Suprapubic skin (tissue), 4 donors: ENCODE measurements at regions not wholly inside any gene's neighbourhood (a gene's known extent, or its start where the extent isn't known, plus 50 kb on each side); places are given as distances from the start of the nearest gene placed in this dataset.
"Not testable (repeated sequence)": the region's sequence is repeated elsewhere in the genome, so short reads cannot be mapped to it uniquely, and the experiment has no call there.

Experiments
- DNase-seq, 2 donors: peaks; one replicate each; pipeline ENCODE4 v3.0.0-alpha.2; 2019; ENCODE audit warnings: low spot score in 2 of 2
- H3K27ac ChIP-seq: fragments of 200-600 bp; sonication (generic); one replicate; pipeline ENCODE4 v1.5.1; 2019
- H3K27me3 ChIP-seq: fragments of 200-600 bp; sonication (generic); one replicate; pipeline ENCODE4 v1.5.1; 2019
- H3K36me3 ChIP-seq: fragments of 200-600 bp; sonication (generic); one replicate; pipeline ENCODE4 v1.5.1; 2019
- H3K4me1 ChIP-seq: fragments of 200-600 bp; sonication (generic); one replicate; pipeline ENCODE4 v1.5.1; 2019
- H3K4me3 ChIP-seq: fragments of 200-600 bp; sonication (generic); one replicate; pipeline ENCODE4 v1.5.1; 2019; ENCODE audit warnings: mild to moderate bottlenecking
- H3K9me3 ChIP-seq: fragments of 200-600 bp; sonication (generic); one replicate; pipeline ENCODE4 v1.5.1; 2019
- WGBS: methylation state at CpG from one replicate; pipeline ENCODE4 v1.1.5; 2018; 5-methylcytosine and 5-hydroxymethylcytosine counted together

DNA sequence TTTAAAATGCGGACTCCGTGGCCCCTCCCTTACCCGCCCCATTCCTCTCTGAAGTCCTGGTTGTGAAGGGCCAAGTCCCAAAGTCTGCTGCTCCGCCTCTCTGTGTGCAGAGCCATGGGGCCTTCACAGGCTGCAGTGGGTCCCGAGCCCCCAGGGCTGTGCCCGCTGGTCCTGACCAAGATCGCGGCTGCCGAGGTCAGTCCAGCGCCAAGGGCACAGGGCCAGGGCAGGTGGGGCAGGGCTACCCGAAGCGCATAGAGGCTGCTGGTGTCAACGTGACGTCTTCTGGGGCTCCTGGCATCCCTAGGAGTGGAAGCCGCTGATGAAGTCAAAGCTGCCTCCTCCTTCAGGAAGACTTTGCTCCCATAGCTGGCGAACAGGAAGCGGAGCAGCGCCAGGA, 858.8 kb downstream of the TUBA3C start:
- not testable (repeated sequence) for H3K27me3 ChIP-seq

DNA sequence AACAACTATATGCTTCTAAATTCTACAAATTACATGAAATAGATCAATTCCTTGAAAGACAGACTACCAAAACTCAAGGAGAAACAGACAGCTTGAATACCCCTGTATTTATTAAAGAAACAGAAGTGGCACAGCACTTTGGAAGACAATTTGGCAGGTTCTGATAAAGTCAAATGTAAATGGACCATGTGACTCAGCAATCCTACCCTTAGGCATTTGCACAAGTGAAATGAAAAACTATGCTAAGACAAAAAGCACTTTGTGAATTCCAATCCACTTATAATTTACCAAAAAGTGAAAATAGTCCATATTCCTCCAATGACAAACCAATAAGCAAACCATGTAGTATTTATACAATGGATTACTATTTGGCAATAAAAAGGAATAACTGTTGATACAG, 862.0 kb downstream of the TUBA3C start:
- not testable (repeated sequence) for H3K4me3 ChIP-seq

More for the DNA sequence above, 858.8 kb downstream of the TUBA3C start:
- H3K9me3 ChIP-seq, H3K4me3 ChIP-seq, H3K4me1 ChIP-seq, DNase-seq, H3K36me3 ChIP-seq, H3K27ac ChIP-seq: not testable (repeated sequence)
- WGBS = 82% methylated on average over 14 of the region's 18 CpGs

DNA sequence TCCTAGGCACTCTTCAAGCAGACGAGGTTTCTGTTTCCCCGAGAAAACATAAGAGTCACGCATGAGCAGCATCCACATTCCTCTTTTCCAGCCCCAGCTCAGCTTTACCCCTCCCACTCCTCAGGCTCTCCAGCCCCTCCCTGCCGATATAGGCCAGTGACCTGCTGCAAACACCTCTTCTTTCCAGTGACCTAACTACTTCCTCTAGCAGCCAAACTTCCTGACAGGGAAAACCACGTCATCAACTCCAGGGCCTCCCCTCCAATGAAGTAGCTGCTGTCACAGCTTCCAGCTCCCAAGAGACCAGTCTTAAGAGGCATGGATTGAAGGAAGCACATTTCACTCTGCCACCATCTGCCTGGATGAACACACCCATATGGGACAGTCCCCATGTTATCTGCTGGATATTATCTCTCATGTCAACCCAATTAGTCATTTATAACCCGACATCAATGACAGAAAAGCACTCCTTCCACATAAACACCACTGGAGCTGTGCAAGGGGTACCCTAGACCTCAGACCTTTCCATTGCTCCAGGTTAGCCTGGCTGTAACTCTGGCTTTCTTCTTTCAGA, 878.3 kb downstream of the TUBA3C start:
- not testable (repeated sequence) for H3K4me3 ChIP-seq, H3K27ac ChIP-seq, H3K4me1 ChIP-seq, H3K36me3 ChIP-seq, H3K27me3 ChIP-seq, DNase-seq, H3K9me3 ChIP-seq
- 72% methylated on average over 6 of the region's 6 CpGs for WGBS

More for the DNA sequence above, 862.0 kb downstream of the TUBA3C start:
- H3K4me1 ChIP-seq, H3K27ac ChIP-seq, H3K36me3 ChIP-seq, H3K9me3 ChIP-seq, DNase-seq, H3K27me3 ChIP-seq: not testable (repeated sequence)

DNA sequence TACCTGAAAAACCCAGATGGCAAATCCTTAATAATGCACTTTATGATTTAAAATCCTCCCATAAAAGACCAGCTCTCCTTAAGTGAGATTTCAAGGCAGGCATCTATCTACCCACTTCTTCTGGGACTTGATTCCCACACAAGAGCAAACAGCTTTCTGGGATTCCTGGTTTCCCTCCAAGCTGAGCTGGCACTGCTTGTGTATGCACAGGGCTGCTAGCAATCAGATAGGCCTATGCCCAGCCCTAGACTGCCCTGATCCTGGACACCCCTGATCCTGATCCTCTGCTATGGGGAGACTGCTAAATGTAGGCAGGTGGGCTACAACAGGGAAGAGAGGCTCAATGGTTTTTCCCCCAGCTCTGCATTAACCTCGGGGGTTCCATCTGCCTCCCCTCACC, 880.7 kb downstream of the TUBA3C start:
- not testable (repeated sequence) for H3K4me3 ChIP-seq, H3K36me3 ChIP-seq, H3K27ac ChIP-seq, H3K4me1 ChIP-seq, H3K9me3 ChIP-seq, DNase-seq, H3K27me3 ChIP-seq
- WGBS = 43% methylated on average over 1 of the region's 1 CpG

DNA sequence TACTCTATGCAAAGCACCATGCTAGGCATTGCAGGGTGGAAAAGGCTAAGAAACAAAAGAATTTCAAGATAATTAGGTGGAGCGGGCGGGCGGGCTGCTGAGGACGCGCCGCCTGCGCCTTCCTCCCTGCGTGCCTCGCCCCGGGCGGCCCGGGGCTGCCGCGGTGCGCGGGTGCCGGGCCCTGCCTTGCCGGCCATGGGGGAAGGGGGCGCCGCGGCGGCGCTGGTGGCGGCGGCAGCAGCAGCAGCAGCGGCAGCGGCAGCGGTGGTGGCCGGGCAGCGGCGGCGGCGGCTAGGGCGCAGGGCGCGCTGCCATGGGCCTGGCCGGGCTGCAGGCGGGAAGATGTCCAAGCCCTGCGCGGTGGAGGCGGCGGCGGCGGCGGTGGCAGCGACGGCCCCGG, 884.3 kb downstream of the TUBA3C start:
- not testable (repeated sequence) for H3K4me3 ChIP-seq, DNase-seq, H3K27me3 ChIP-seq

GRCh38 chr13:18296617-18297016, 885.0 kb downstream of the TUBA3C start:
- not testable (repeated sequence) for H3K4me3 ChIP-seq, DNase-seq, H3K27me3 ChIP-seq, H3K27ac ChIP-seq, H3K4me1 ChIP-seq, H3K9me3 ChIP-seq, H3K36me3 ChIP-seq
- 76% methylated on average over 5 of the region's 7 CpGs for WGBS

More for the DNA sequence above, 884.3 kb downstream of the TUBA3C start:
- H3K36me3 ChIP-seq, H3K27ac ChIP-seq, H3K9me3 ChIP-seq, H3K4me1 ChIP-seq: not testable (repeated sequence)
- WGBS = 76% methylated on average over 34 of the region's 48 CpGs

- H3K27me3 ChIP-seq, DNase-seq, H3K4me3 ChIP-seq, H3K36me3 ChIP-seq, H3K9me3 ChIP-seq, H3K27ac ChIP-seq, H3K4me1 ChIP-seq: not testable (repeated sequence)
- WGBS = 81% methylated on average over 13 of the region's 17 CpGs
Observed at GRCh38 chr13:18294311-18294710, 887.3 kb downstream of the TUBA3C start.

DNA sequence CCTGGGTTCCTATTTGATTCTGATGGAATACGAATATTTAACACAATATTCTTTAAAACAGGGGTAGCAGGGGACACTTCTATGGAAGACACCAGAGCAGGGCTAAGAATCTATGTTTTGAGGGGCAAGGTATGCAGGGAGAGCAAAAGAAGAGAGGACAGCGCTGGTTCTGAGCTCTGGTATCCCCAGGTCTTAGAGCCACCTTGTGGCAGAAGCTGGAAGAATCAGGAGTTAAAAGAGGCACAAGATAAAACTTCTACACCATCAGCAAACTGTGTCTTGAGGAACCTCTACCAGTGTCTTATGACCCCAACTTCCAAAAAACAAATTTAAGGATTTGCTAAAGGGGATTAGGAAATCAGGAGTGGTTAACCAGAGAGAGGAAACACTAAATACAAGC, 894.8 kb downstream of the TUBA3C start:
- not testable (repeated sequence) for H3K36me3 ChIP-seq, H3K4me3 ChIP-seq, H3K4me1 ChIP-seq, H3K27ac ChIP-seq, H3K9me3 ChIP-seq, DNase-seq, H3K27me3 ChIP-seq
- WGBS = 23% methylated on average over 2 of the region's 2 CpGs

GRCh38 chr13:18285663-18286062, 896.0 kb downstream of the TUBA3C start:
- 71% methylated on average over 1 of the region's 4 CpGs for WGBS
- H3K9me3 ChIP-seq, H3K4me3 ChIP-seq, H3K36me3 ChIP-seq, DNase-seq, H3K27ac ChIP-seq, H3K4me1 ChIP-seq, H3K27me3 ChIP-seq: not testable (repeated sequence)

GRCh38 chr13:18284040-18284439, 897.6 kb downstream of the TUBA3C start:
- H3K4me1 ChIP-seq, H3K27ac ChIP-seq, H3K27me3 ChIP-seq, H3K9me3 ChIP-seq, H3K36me3 ChIP-seq, H3K4me3 ChIP-seq, DNase-seq: not testable (repeated sequence)
- 86% methylated on average over 3 of the region's 5 CpGs for WGBS

- not testable (repeated sequence) for H3K27ac ChIP-seq, DNase-seq, H3K4me3 ChIP-seq, H3K9me3 ChIP-seq, H3K4me1 ChIP-seq, H3K27me3 ChIP-seq, H3K36me3 ChIP-seq
- WGBS = 19% methylated on average over 1 of the region's 6 CpGs
Observed at GRCh38 chr13:18281829-18282597, 899.6 kb downstream of the TUBA3C start.

DNA sequence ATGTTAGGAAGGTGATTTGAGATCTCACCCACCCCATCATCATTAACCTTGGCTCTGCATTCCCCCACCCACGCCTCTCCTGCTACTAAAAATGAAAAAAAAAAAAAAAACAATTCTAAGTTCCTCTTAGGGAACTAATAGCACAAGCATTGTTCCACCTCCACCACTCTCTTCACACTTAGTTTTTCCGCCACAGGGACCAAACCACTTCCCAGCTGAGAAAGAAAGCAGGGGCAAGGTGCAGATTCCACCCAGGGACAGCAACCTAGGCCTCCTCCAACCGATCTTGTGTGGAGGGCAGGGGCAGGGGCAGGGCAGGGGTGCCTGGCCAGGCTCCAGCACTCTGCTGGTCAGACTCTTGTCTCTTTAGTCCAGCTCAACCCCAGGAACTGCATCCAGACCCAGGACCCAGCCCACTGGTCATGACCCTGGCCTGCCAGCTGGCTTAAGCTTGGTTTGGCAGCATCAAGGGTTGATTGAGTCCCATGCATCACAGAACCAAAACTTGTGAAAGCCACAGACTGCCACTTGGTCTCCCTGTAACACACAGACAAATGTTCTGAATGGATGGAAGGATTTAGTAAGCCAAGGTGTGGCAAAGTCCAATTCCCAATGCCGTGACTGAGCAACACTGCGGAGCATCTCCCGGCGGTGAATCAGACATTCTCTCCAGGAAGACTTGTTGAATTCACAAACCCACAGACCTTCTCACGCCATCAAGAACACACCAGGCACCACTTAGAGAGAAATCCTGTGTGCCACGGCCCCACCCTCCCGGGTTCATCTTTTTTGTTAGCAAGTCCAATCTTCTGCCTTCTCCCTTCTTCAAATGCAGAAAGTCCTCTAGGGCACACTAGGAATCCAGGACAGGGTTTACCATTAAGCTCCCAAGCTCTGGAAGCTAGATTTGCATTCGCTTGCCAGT, 900.5 kb downstream of the TUBA3C start:
- DNase-seq, H3K9me3 ChIP-seq, H3K27ac ChIP-seq, H3K27me3 ChIP-seq, H3K4me1 ChIP-seq, H3K4me3 ChIP-seq, H3K36me3 ChIP-seq: not testable (repeated sequence)
- 67% methylated on average over 3 of the region's 11 CpGs for WGBS

- not testable (repeated sequence) for H3K4me1 ChIP-seq, H3K4me3 ChIP-seq, H3K36me3 ChIP-seq, H3K9me3 ChIP-seq, DNase-seq, H3K27me3 ChIP-seq, H3K27ac ChIP-seq
- WGBS = 67% methylated on average over 4 of the region's 4 CpGs
Observed at GRCh38 chr13:18279971-18280370, 901.7 kb downstream of the TUBA3C start.

- not testable (repeated sequence) for H3K9me3 ChIP-seq, H3K27ac ChIP-seq, H3K4me3 ChIP-seq, H3K4me1 ChIP-seq, DNase-seq, H3K27me3 ChIP-seq, H3K36me3 ChIP-seq
- WGBS = 87% methylated on average over 6 of the region's 12 CpGs
Observed at GRCh38 chr13:18277372-18277771, 904.3 kb downstream of the TUBA3C start.
